Caco-2 (cell line): ENCODE measurements at regions not wholly inside any gene's neighbourhood (a gene's known extent, or its start where the extent isn't known, plus 50 kb on each side); places are given as distances from the start of the nearest gene placed in this dataset.

Experiments
- BruUV-seq: library from RNA; stranded (reverse); fragments of 400-500 nt; replicated peaks from 2 replicates; lab custom pipeline; 2021; lab: Mats Ljungman, UMichigan
- CTCF ChIA-PET: fragments of 300-600 bp; sonication (Branson Sonifier 250); formaldehyde crosslinking; loops from one replicate; lab custom pipeline; 2022; ENCODE audit warnings: antibody characterized with exemption; lab: Charles Lee
- POLR2A ChIA-PET: fragments of 300-600 bp; sonication (Branson Sonifier 250); formaldehyde crosslinking; loops from one replicate; lab custom pipeline; 2022; ENCODE audit warnings: antibody characterized with exemption; lab: Charles Lee
- DNase-seq, 2 experiments: peaks; one replicate each; pipeline versions ENCODE4 v3.0.0 to v3.0.0-alpha.2; 2020 to 2022
- H3K27me3 ChIP-seq: replicated peaks from 2 replicates; pipeline ENCODE4 v1.6.0; 2011; ENCODE audit warnings: low read length; ENCODE audit not compliant: control insufficient read depth, insufficient read depth
- H3K36me3 ChIP-seq: 2 replicates; pipeline ENCODE4 v1.5.1; 2011; ENCODE audit warnings: low read length; ENCODE audit not compliant: control insufficient read depth, insufficient read depth
- H3K4me1 ChIP-seq: fragments of 250-450 bp; sonication (Bioruptor Pico); 2 replicates; pipeline ENCODE4 v1.5.1; 2020; ENCODE audit warnings: mild to moderate bottlenecking
- H3K4me3 ChIP-seq: 2 replicates; pipeline ENCODE4 v1.5.1; 2011; ENCODE audit warnings: low read depth, mild to moderate bottlenecking, control low read depth, low read length
- H3K9me3 ChIP-seq: fragments of 250-450 bp; sonication (Bioruptor Pico); 2 replicates; pipeline ENCODE4 v1.5.1; 2020; ENCODE audit warnings: mild to moderate bottlenecking, moderate library complexity
- H3K27ac Mint-ChIP-seq: one replicate; pipeline ENCODE4 v1.8.0; 2022; ENCODE audit warnings: mixed read lengths; ENCODE audit not compliant: unreplicated experiment
- H3K27me3 Mint-ChIP-seq: one replicate; pipeline ENCODE4 v1.8.0; 2022; ENCODE audit warnings: mixed read lengths; ENCODE audit not compliant: insufficient read depth, unreplicated experiment
- H3K36me3 Mint-ChIP-seq: one replicate; pipeline ENCODE4 v1.8.0; 2022; ENCODE audit warnings: mild to moderate bottlenecking, mixed read lengths; ENCODE audit not compliant: insufficient read depth, unreplicated experiment
- H3K4me1 Mint-ChIP-seq: one replicate; pipeline ENCODE4 v1.8.0; 2022; ENCODE audit warnings: low read depth, mixed read lengths; ENCODE audit not compliant: unreplicated experiment
- H3K4me3 Mint-ChIP-seq: one replicate; pipeline ENCODE4 v1.8.0; 2022; ENCODE audit warnings: mild to moderate bottlenecking, moderate library complexity, mixed read lengths; ENCODE audit not compliant: unreplicated experiment
- H3K9me3 Mint-ChIP-seq: one replicate; pipeline ENCODE4 v1.8.0; 2022; ENCODE audit warnings: mixed read lengths; ENCODE audit not compliant: unreplicated experiment
- CTCF ChIP-seq, 2 experiments: fragments of 200-600 bp in 1 of 2; IDR thresholded peaks; 1 replicate in 1 of 2; 2 replicates in 1 of 2; pipeline versions ENCODE4 v1.5.1 to v1.8.0; 2011 to 2022; ENCODE audit warnings: antibody characterized with exemption in 1 of 2, control low read depth in 1 of 2, inconsistent platforms in 1 of 2, low read depth in 1 of 2, low read length in 1 of 2, mild to moderate bottlenecking in 1 of 2, moderate library complexity in 1 of 2; ENCODE audit not compliant: insufficient read depth in 1 of 2, severe bottlenecking in 1 of 2, unreplicated experiment in 1 of 2
- intact Hi-C: fragments of 100-400 bp; cut with micrococcal nuclease; formaldehyde crosslinking; loops from one replicate; pipeline ENCODE4 v1.10.0; 2022; ENCODE audit not compliant: unreplicated experiment

- CTCF ChIA-PET: interaction anchor here (0.7 kb wide), 1 partner anchor 9 kb away, joined by 6 read pairs; no protein-coding TSS in a partner anchor
- H3K36me3 Mint-ChIP-seq: no peaks in the 10 kb centered on the region
- intact Hi-C loops: no loop called here
- Histone ChIP-seq H3K9me3 (no peaks in the 10 kb centered on the region), H3K36me3 (no peaks in the 10 kb centered on the region), H3K4me1 (no peaks in the 10 kb centered on the region), H3K27me3 (no peaks in the 10 kb centered on the region), H3K4me3 (no peak overlapping the region)
- H3K4me3 Mint-ChIP-seq: no peak overlapping the region
- BruUV-seq: no TSS peak
- no peak overlapping the region for H3K27ac Mint-ChIP-seq
- TF ChIP-seq CTCF (IDR thresholded peaks at IDR 0.05; ENCODE audit: insufficient read depth in 1 of 2, low read depth in 1 of 2, low read length in 1 of 2, severe bottlenecking in 1 of 2, unreplicated experiment in 1 of 2): no peak
- peaks cover 10% of the 10 kb centered on the region for H3K27me3 Mint-ChIP-seq
- POLR2A ChIA-PET: no interaction called here
- H3K9me3 Mint-ChIP-seq: no peaks in the 10 kb centered on the region
- DNase-seq: no peak
- H3K4me1 Mint-ChIP-seq: no peaks in the 10 kb centered on the region
These were observed 103.1 kb upstream of the SHISA3 start for GRCh38 chr4:42293967-42294813.

GRCh38 chr4:42296196-42296595 is 101.1 kb upstream of the SHISA3 start:
- intact Hi-C loops: no loop called here
- no peak for TF ChIP-seq CTCF (IDR thresholded peaks at IDR 0.05; ENCODE audit: insufficient read depth in 1 of 2, low read depth in 1 of 2, low read length in 1 of 2, severe bottlenecking in 1 of 2, unreplicated experiment in 1 of 2)
- no TSS peak for BruUV-seq
- ChIA-PET CTCF (no interaction called here), POLR2A (no interaction called here)
- H3K4me3 Mint-ChIP-seq: no peak overlapping the region
- no peak overlapping the region for H3K27ac Mint-ChIP-seq
- H3K27me3 Mint-ChIP-seq: peaks cover 10% of the 10 kb centered on the region
- no peak for DNase-seq
- no peaks in the 10 kb centered on the region for H3K9me3 ChIP-seq
- no peaks in the 10 kb centered on the region for H3K36me3 Mint-ChIP-seq
- H3K4me3 ChIP-seq: no peak overlapping the region
- H3K27me3 ChIP-seq: no peaks in the 10 kb centered on the region
- H3K9me3 Mint-ChIP-seq: no peaks in the 10 kb centered on the region
- H3K4me1 Mint-ChIP-seq: no peaks in the 10 kb centered on the region
- H3K36me3 ChIP-seq: no peaks in the 10 kb centered on the region
- no peaks in the 10 kb centered on the region for H3K4me1 ChIP-seq

GRCh38 chr4:42302348-42302747 is 94.9 kb upstream of the SHISA3 start:
- Mint-ChIP-seq H3K9me3 (no peaks in the 10 kb centered on the region), H3K36me3 (no peaks in the 10 kb centered on the region), H3K27me3 (peaks cover 9% of the 10 kb centered on the region), H3K4me1 (no peaks in the 10 kb centered on the region), H3K27ac (no peak overlapping the region), H3K4me3 (no peak overlapping the region)
- no TSS peak for BruUV-seq
- Histone ChIP-seq H3K36me3 (no peaks in the 10 kb centered on the region), H3K27me3 (no peaks in the 10 kb centered on the region), H3K4me1 (no peaks in the 10 kb centered on the region), H3K9me3 (no peaks in the 10 kb centered on the region), H3K4me3 (no peak overlapping the region)
- CTCF ChIA-PET: no interaction called here
- POLR2A ChIA-PET: no interaction called here
- DNase-seq: peak; percentile 58 to 60
- peak; percentile 18 to 28 for TF ChIP-seq CTCF (IDR thresholded peaks at IDR 0.05; ENCODE audit: insufficient read depth in 1 of 2, low read depth in 1 of 2, low read length in 1 of 2, severe bottlenecking in 1 of 2, unreplicated experiment in 1 of 2)
- intact Hi-C loops: loop anchor here (2.0 kb wide), 1 partner anchor 20 kb away; no protein-coding TSS in a partner anchor
